ENCODE measurements at regions not wholly inside any gene's neighbourhood (a gene's known extent, or its start where the extent isn't known, plus 50 kb on each side); places are given as distances from the start of the nearest gene placed in this dataset.

DNA sequence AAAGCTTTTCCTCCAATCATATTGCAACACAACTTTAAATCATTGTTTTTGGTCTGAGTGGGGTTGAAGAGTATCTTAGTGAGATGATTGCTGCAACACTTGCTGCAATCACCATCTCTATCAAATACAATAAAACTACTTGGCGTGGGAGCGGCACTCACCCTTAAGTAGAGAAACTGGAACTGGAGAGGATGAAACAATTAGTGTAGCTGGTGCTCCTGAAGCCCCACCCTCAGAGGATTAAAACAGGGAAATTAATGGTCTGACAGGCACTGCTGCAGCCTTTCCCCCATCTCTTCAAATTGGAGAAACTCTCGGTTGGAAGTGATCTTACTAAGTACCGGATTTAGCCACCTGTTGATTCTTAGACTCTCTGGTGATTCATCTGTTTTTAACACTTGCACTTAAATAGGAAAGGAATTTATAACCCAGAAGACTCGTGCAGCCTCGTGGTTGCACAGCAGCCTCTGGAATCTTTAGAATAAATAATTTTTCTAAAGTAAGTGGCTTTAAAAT is 80.5 kb upstream of the KIF26B start:
- TF ChIP-seq CTCF (conservative IDR thresholded peaks at IDR 0.05; ENCODE audit: low read length) (no peak), EZH2phosphoT487 (IDR thresholded peaks at IDR 0.05; ENCODE audit: borderline replicate concordance) (no peak)
- Histone ChIP-seq H3K9me2 (replicated peaks; ENCODE audit: low read depth, low read length) (no peaks in the 10 kb centered on the region), H3K79me2 (ENCODE audit: insufficient read depth, low read length) (no peaks in the 10 kb centered on the region), H3F3A (ENCODE audit: low read depth) (no peaks in the 10 kb centered on the region), H3K4me3 (ENCODE audit: low read length, poor library complexity, severe bottlenecking) (no peak overlapping the region), H3K36me3 (ENCODE audit: insufficient read depth, low read length) (no peaks in the 10 kb centered on the region), H3K4me2 (ENCODE audit: low read depth, low read length, poor library complexity, severe bottlenecking) (no peak overlapping the region), H4K20me1 (ENCODE audit: insufficient read depth, low read length, poor library complexity, severe bottlenecking) (no peaks in the 10 kb centered on the region), H3K9ac (ENCODE audit: low read depth, low read length, poor library complexity, severe bottlenecking) (no peak overlapping the region), H3K4me1 (ENCODE audit: insufficient read depth, low read length, poor library complexity, severe bottlenecking) (no peaks in the 10 kb centered on the region), H2AFZ (ENCODE audit: low read length) (no peak overlapping the region), H3K9me3 (ENCODE audit: insufficient read depth, low read depth, low read length) (no peaks in the 10 kb centered on the region), H3K27me3 (ENCODE audit: insufficient read depth, low read length, poor library complexity, severe bottlenecking) (no peaks in the 10 kb centered on the region)

GRCh38 chr1:245070836-245071615 is 83.8 kb upstream of the KIF26B start:
- no peaks in the 10 kb centered on the region for H3K36me3 ChIP-seq (ENCODE audit: insufficient read depth, low read length)
- no peaks in the 10 kb centered on the region for H3K9me2 ChIP-seq (replicated peaks; ENCODE audit: low read depth, low read length)
- H3K4me2 ChIP-seq (ENCODE audit: low read depth, low read length, poor library complexity, severe bottlenecking): no peak overlapping the region
- H3K9ac ChIP-seq (ENCODE audit: low read depth, low read length, poor library complexity, severe bottlenecking): no peak overlapping the region
- H2AFZ ChIP-seq (ENCODE audit: low read length): no peak overlapping the region
- H3K79me2 ChIP-seq (ENCODE audit: insufficient read depth, low read length): no peaks in the 10 kb centered on the region
- H4K20me1 ChIP-seq (ENCODE audit: insufficient read depth, low read length, poor library complexity, severe bottlenecking): no peaks in the 10 kb centered on the region
- peaks cover 6% of the 10 kb centered on the region for H3K4me1 ChIP-seq (ENCODE audit: insufficient read depth, low read length, poor library complexity, severe bottlenecking)
- TF ChIP-seq EZH2phosphoT487 (IDR thresholded peaks at IDR 0.05; ENCODE audit: borderline replicate concordance) (no peak), CTCF (conservative IDR thresholded peaks at IDR 0.05; ENCODE audit: low read length) (no peak)
- H3K9me3 ChIP-seq (ENCODE audit: insufficient read depth, low read depth, low read length): no peaks in the 10 kb centered on the region
- H3K27me3 ChIP-seq (ENCODE audit: insufficient read depth, low read length, poor library complexity, severe bottlenecking): no peaks in the 10 kb centered on the region
- H3F3A ChIP-seq (ENCODE audit: low read depth): no peaks in the 10 kb centered on the region
- H3K4me3 ChIP-seq (ENCODE audit: low read length, poor library complexity, severe bottlenecking): no peak overlapping the region

- Histone ChIP-seq H3K9ac (ENCODE audit: low read depth, low read length, poor library complexity, severe bottlenecking) (no peak overlapping the region), H3K4me1 (ENCODE audit: insufficient read depth, low read length, poor library complexity, severe bottlenecking) (peaks cover 6% of the 10 kb centered on the region), H3F3A (ENCODE audit: low read depth) (no peaks in the 10 kb centered on the region), H4K20me1 (ENCODE audit: insufficient read depth, low read length, poor library complexity, severe bottlenecking) (no peaks in the 10 kb centered on the region), H3K9me2 (replicated peaks; ENCODE audit: low read depth, low read length) (no peaks in the 10 kb centered on the region), H2AFZ (ENCODE audit: low read length) (no peak overlapping the region), H3K4me3 (ENCODE audit: low read length, poor library complexity, severe bottlenecking) (no peak overlapping the region), H3K4me2 (ENCODE audit: low read depth, low read length, poor library complexity, severe bottlenecking) (no peak overlapping the region), H3K36me3 (ENCODE audit: insufficient read depth, low read length) (no peaks in the 10 kb centered on the region), H3K9me3 (ENCODE audit: insufficient read depth, low read depth, low read length) (no peaks in the 10 kb centered on the region), H3K79me2 (ENCODE audit: insufficient read depth, low read length) (no peaks in the 10 kb centered on the region), H3K27me3 (ENCODE audit: insufficient read depth, low read length, poor library complexity, severe bottlenecking) (no peaks in the 10 kb centered on the region)
- TF ChIP-seq EZH2phosphoT487 (IDR thresholded peaks at IDR 0.05; ENCODE audit: borderline replicate concordance) (no peak), CTCF (conservative IDR thresholded peaks at IDR 0.05; ENCODE audit: low read length) (no peak)
These were observed 87.5 kb upstream of the KIF26B start for GRCh38 chr1:245067257-245067656.

Data from Loucy (cell line).